IMR-90 (cell line): ENCODE measurements at regions not wholly inside any gene's neighbourhood (a gene's known extent, or its start where the extent isn't known, plus 50 kb on each side); places are given as distances from the start of the nearest gene placed in this dataset.

Experiments used
- ATAC-seq: fragments of 200-7000 bp; cut with Tn5 transposase; 2 replicates; pipeline ENCODE4 v1.9.1; 2020; ENCODE audit warnings: low read depth, mild to moderate bottlenecking, moderate library complexity
- BruUV-seq: library from RNA; stranded (reverse); fragments of 400-500 nt; replicated peaks from 2 replicates; lab custom pipeline; 2021; lab: Mats Ljungman, UMichigan
- CTCF ChIA-PET: fragments of 300-600 bp; formaldehyde crosslinking; extraction: SDS; loops from one replicate; lab custom pipeline; 2021; ENCODE audit warnings: antibody characterized with exemption; lab: Yijun Ruan, JAX
- POLR2A ChIA-PET: fragments of 300-600 bp; sonication (Branson Sonifier 250); formaldehyde crosslinking; loops from one replicate; lab custom pipeline; 2022; ENCODE audit warnings: antibody characterized with exemption; ENCODE audit not compliant: unreplicated experiment; lab: Charles Lee
- DNase-seq: peaks from one replicate; pipeline ENCODE4 v3.0.0; 2013
- H2AFZ ChIP-seq: replicated peaks from 2 replicates; pipeline ENCODE3; 2013; ENCODE audit warnings: low read length, mild to moderate bottlenecking; ENCODE audit not compliant: poor library complexity
- H2AK5ac ChIP-seq: 2 replicates; pipeline ENCODE4 v1.6.1; 2013; ENCODE audit warnings: low read depth, low read length, inconsistent platforms
- H2AK9ac ChIP-seq: replicated peaks from 2 replicates; pipeline ENCODE3; 2013; ENCODE audit warnings: mild to moderate bottlenecking, low read depth, low read length, moderate library complexity; ENCODE audit not compliant: poor library complexity
- H2BK120ac ChIP-seq: 2 replicates; pipeline ENCODE4 v1.6.1; 2013; ENCODE audit warnings: low read depth, low read length, inconsistent platforms
- H2BK15ac ChIP-seq: 3 replicates; pipeline ENCODE4 v1.6.1; 2013; ENCODE audit warnings: low read depth, low read length, inconsistent platforms
- H2BK20ac ChIP-seq: 2 replicates; pipeline ENCODE4 v1.6.1; 2013; ENCODE audit warnings: low read depth, mild to moderate bottlenecking, inconsistent platforms, low read length, moderate library complexity
- H2BK5ac ChIP-seq: 2 replicates; pipeline ENCODE4 v1.6.1; 2013; ENCODE audit warnings: mild to moderate bottlenecking, low read depth, low read length, inconsistent platforms; ENCODE audit not compliant: poor library complexity, severe bottlenecking
- H3K14ac ChIP-seq: replicated peaks from 2 replicates; pipeline ENCODE4 v1.6.1; 2013; ENCODE audit warnings: low read depth, low read length, inconsistent platforms
- H3K18ac ChIP-seq: 2 replicates; pipeline ENCODE4 v1.6.1; 2013; ENCODE audit warnings: low read depth, low read length, control low read depth
- H3K23ac ChIP-seq: 2 replicates; pipeline ENCODE4 v1.6.1; 2013; ENCODE audit warnings: low read depth, low read length, inconsistent platforms
- H3K27ac ChIP-seq: 2 replicates; pipeline ENCODE4 v1.5.1; 2013; ENCODE audit warnings: mild to moderate bottlenecking, control low read depth, low read length; ENCODE audit not compliant: insufficient read depth
- H3K27me3 ChIP-seq: 2 replicates; pipeline ENCODE4 v1.6.1; 2013; ENCODE audit warnings: low read length; ENCODE audit not compliant: control insufficient read depth, insufficient read depth
- H3K36me3 ChIP-seq: 2 replicates; pipeline ENCODE4 v1.6.1; 2013; ENCODE audit warnings: low read length, mixed read lengths; ENCODE audit not compliant: control insufficient read depth, insufficient read depth
- H3K4ac ChIP-seq: 2 replicates; pipeline ENCODE4 v1.6.1; 2013; ENCODE audit warnings: low read depth, low read length, inconsistent platforms
- H3K4me1 ChIP-seq: 2 replicates; pipeline ENCODE4 v1.6.1; 2013; ENCODE audit warnings: low read length, mixed read lengths; ENCODE audit not compliant: control insufficient read depth, insufficient read depth
- H3K4me2 ChIP-seq: 2 replicates; pipeline ENCODE4 v1.6.1; 2013; ENCODE audit warnings: low read depth, mild to moderate bottlenecking, control low read depth, low read length, moderate library complexity
- H3K4me3 ChIP-seq: 2 replicates; pipeline ENCODE4 v1.5.1; 2013; ENCODE audit warnings: low read depth, mild to moderate bottlenecking, control low read depth, low read length, moderate library complexity; ENCODE audit not compliant: insufficient read depth
- H3K56ac ChIP-seq: 2 replicates; pipeline ENCODE4 v1.6.1; 2013; ENCODE audit warnings: low read length, inconsistent platforms; ENCODE audit not compliant: insufficient read depth; ENCODE audit errors: extremely low read depth
- H3K79me1 ChIP-seq, 2 experiments: 2 replicates each; pipeline ENCODE4 v1.6.1; 2013; ENCODE audit warnings: low read length in 2 of 2, inconsistent platforms in 1 of 2, low read depth in 1 of 2
- H3K9ac ChIP-seq: 2 replicates; pipeline ENCODE4 v1.6.1; 2013; ENCODE audit warnings: low read depth, low read length, control low read depth
- H3K9me1 ChIP-seq: 2 replicates; pipeline ENCODE4 v1.6.1; 2013; ENCODE audit warnings: low read length, inconsistent platforms; ENCODE audit not compliant: insufficient read depth
- H3K9me3 ChIP-seq: 2 replicates; pipeline ENCODE4 v1.6.1; 2013; ENCODE audit warnings: low read length; ENCODE audit not compliant: control insufficient read depth, insufficient read depth
- H4K20me1 ChIP-seq: 2 replicates; pipeline ENCODE4 v1.6.1; 2013; ENCODE audit warnings: low read length, inconsistent platforms; ENCODE audit not compliant: insufficient read depth
- H4K5ac ChIP-seq: 2 replicates; pipeline ENCODE4 v1.6.1; 2013; ENCODE audit warnings: mild to moderate bottlenecking, low read depth, low read length, control low read depth
- H4K8ac ChIP-seq, 2 experiments: 2 replicates each; pipeline ENCODE4 v1.6.1; 2013; ENCODE audit warnings: low read depth in 2 of 2, low read length in 2 of 2, control low read depth in 1 of 2, inconsistent platforms in 1 of 2
- H4K91ac ChIP-seq: 2 replicates; pipeline ENCODE4 v1.6.1; 2013; ENCODE audit warnings: low read depth, low read length, inconsistent platforms; ENCODE audit not compliant: insufficient read depth
- CEBPB ChIP-seq: IDR thresholded peaks from 2 replicates; pipeline ENCODE4 v1.6.1; 2012; ENCODE audit warnings: low read depth, low read length, improper control_type of control experiment
- CHD1 ChIP-seq: IDR thresholded peaks from 2 replicates; pipeline ENCODE4 v1.6.1; 2012; ENCODE audit warnings: low read depth, low read length, improper control_type of control experiment
- CTCF ChIP-seq: conservative IDR thresholded peaks from 2 replicates; pipeline ENCODE4 v1.5.1; 2012; ENCODE audit warnings: mild to moderate bottlenecking, low read depth, low read length, improper control_type of control experiment
- ELK1 ChIP-seq: fragments of 150-350 bp; IDR thresholded peaks from 2 replicates; pipeline ENCODE4 v1.6.1; 2016; ENCODE audit warnings: low read depth, mild to moderate bottlenecking, low read length, moderate library complexity, borderline replicate concordance
- MAZ ChIP-seq: IDR thresholded peaks from 2 replicates; pipeline ENCODE4 v1.6.1; 2012; ENCODE audit warnings: low read depth, mild to moderate bottlenecking, low read length, improper control_type of control experiment, moderate library complexity, borderline replicate concordance
- POLR2A ChIP-seq: IDR thresholded peaks from 2 replicates; pipeline ENCODE4 v1.6.1; 2012; ENCODE audit warnings: mild to moderate bottlenecking, low read depth, low read length
- RAD21 ChIP-seq: IDR thresholded peaks from 2 replicates; pipeline ENCODE4 v1.6.1; 2012; ENCODE audit warnings: low read length, improper control_type of control experiment
- RCOR1 ChIP-seq: IDR thresholded peaks from 2 replicates; pipeline ENCODE4 v1.6.1; 2012; ENCODE audit warnings: mild to moderate bottlenecking, low read length, improper control_type of control experiment; ENCODE audit not compliant: insufficient replicate concordance
- SMC3 ChIP-seq: fragments of 150-350 bp; IDR thresholded peaks from 2 replicates; pipeline ENCODE4 v1.6.1; 2016; ENCODE audit warnings: low read depth, mild to moderate bottlenecking, antibody characterized with exemption, low read length, moderate library complexity
- USF2 ChIP-seq: fragments of 150-350 bp; IDR thresholded peaks from 2 replicates; pipeline ENCODE4 v1.6.1; 2017; ENCODE audit warnings: mild to moderate bottlenecking, antibody characterized with exemption, low read length, low read depth
- WGBS, 2 experiments: methylation state at CpG; one replicate each; pipeline versions ENCODE4 v1.1.5 to v1.1.7; 2013; ENCODE audit warnings: missing lambda C conversion rate in 2 of 2; ENCODE audit not compliant: insufficient read length in 1 of 2; ENCODE audit errors: extremely low coverage in 2 of 2; 5-methylcytosine and 5-hydroxymethylcytosine counted together
- dilution Hi-C: fragments of 300-500 bp; cut with HindIII; formaldehyde crosslinking; loops from one replicate; pipeline ENCODE4 v1.14.3; 2018; ENCODE audit warnings: low sequenced_read_pairs; ENCODE audit not compliant: unreplicated experiment
- in situ Hi-C: fragments of 300-500 bp; cut with MboI; formaldehyde crosslinking; loops from 3 replicates; pipeline ENCODE4 v1.14.3; 2019; ENCODE audit warnings: low sequenced_read_pairs, inconsistent platforms, mixed read lengths
- intact Hi-C: fragments of 100-400 bp; cut with micrococcal nuclease; formaldehyde crosslinking; loops from 2 replicates; pipeline ENCODE4 v1.10.0; 2022

GRCh38 chr2:153138651-153139375, 339.7 kb downstream of the RPRM start:
- H3K9me1 ChIP-seq = no peaks in the 10 kb centered on the region
- WGBS, 2 experiments = no CpG with 5 or more reads among the region's 2 CpGs
- no peak overlapping the region for H2AK5ac ChIP-seq
- TF ChIP-seq RAD21 = no peak
- TF ChIP-seq USF2 = no peak
- TF ChIP-seq CHD1 = no peak
- TF ChIP-seq SMC3 = no peak
- TF ChIP-seq MAZ = no peak
- TF ChIP-seq CEBPB = no peak
- no peak for TF ChIP-seq POLR2A
- TF ChIP-seq CTCF = no peak
- TF ChIP-seq RCOR1 = no peak
- no peak for TF ChIP-seq ELK1
- ATAC-seq (no peak), DNase-seq (no peak)
- H3K4me2 ChIP-seq = no peak overlapping the region
- no peak overlapping the region for H3K14ac ChIP-seq
- H3K36me3 ChIP-seq = no peaks in the 10 kb centered on the region
- intact Hi-C loops (no loop called here), in situ Hi-C loops (no loop called here), dilution Hi-C loops (no loop called here)
- H3K9me3 ChIP-seq = peaks cover 15% of the 10 kb centered on the region
- H2BK15ac ChIP-seq = no peak overlapping the region
- H4K5ac ChIP-seq = no peak overlapping the region
- no peaks in the 10 kb centered on the region for H4K20me1 ChIP-seq
- BruUV-seq = no TSS peak
- POLR2A ChIA-PET = no interaction called here
- H4K91ac ChIP-seq = no peak overlapping the region
- no peak overlapping the region for H3K9ac ChIP-seq
- H3K27me3 ChIP-seq = no peaks in the 10 kb centered on the region
- H2BK20ac ChIP-seq = no peak overlapping the region
- H3K56ac ChIP-seq = no peak overlapping the region
- H3K18ac ChIP-seq = no peak overlapping the region
- no peaks in the 10 kb centered on the region for H3K79me1 ChIP-seq
- H2AK9ac ChIP-seq = no peak overlapping the region
- CTCF ChIA-PET = interaction anchor here (0.6 kb wide), 1 partner anchor 13 kb away, joined by 3 read pairs; no protein-coding TSS in a partner anchor
- no peak overlapping the region for H2BK5ac ChIP-seq
- no peak overlapping the region for H3K27ac ChIP-seq
- H3K23ac ChIP-seq = no peak overlapping the region
- no peaks in the 10 kb centered on the region for H3K4me1 ChIP-seq
- H4K8ac ChIP-seq = no peak overlapping the region
- H3K4ac ChIP-seq = no peak overlapping the region
- H2AFZ ChIP-seq = no peak overlapping the region
- no peak overlapping the region for H3K4me3 ChIP-seq
- no peak overlapping the region for H2BK120ac ChIP-seq
